ENCODE measurements at regions not wholly inside any gene's neighbourhood (a gene's known extent, or its start where the extent isn't known, plus 50 kb on each side); places are given as distances from the start of the nearest gene placed in this dataset.

DNA sequence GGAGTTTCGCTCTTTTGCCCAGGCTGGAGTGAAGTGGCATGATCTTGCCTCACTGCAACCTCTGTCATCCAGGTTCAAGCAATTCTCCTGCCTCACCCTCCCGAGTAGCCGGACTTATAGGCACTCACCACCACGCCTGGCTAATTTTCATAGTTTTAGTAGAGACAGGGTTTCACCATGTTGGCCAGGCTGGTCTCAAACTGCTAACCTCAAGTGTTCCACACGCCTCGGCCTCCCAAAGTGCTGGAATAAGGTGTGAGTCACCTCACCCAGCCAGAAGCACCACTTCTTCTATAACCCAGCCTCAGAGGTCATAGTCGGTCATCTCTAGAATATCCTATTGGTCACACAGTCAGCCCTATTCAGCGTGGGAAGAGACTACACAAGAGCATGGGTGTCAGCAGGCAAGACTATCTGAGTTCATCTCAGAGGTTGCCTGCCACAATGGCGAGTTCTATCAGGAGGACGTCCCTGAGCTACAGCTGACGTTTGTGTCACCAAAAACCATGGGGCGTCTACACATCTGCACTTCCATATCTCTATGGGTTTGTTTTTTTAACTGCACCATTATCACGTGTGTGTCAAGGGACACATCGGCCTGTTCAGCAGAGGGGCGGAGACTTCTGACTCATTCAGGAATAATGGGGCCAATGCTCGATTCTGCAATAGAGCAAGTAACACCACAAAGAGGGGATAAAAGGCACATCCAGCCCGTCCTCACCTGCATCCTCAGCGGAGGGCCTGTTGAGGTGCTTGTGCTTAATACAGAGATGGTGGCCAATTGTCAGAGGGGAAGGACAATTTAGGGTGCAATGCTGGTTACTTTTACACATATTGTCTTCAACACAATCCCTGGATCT, 256.3 kb upstream of the IRF2BP2 start:
- TF ChIP-seq POLR2AphosphoS5 (IDR thresholded peaks at IDR 0.05; ENCODE audit: low read depth, low read length) (no peak), TAF1 (IDR thresholded peaks at IDR 0.05; ENCODE audit: low read depth, low read length) (no peak)
